LNCAP (cell line): ENCODE measurements at regions not wholly inside any gene's neighbourhood (a gene's known extent, or its start where the extent isn't known, plus 50 kb on each side); places are given as distances from the start of the nearest gene placed in this dataset.

Source experiments
- CTCF ChIP-seq: fragments of 450-650 bp; IDR thresholded peaks from 2 replicates; pipeline ENCODE4 v1.5.1; 2017; ENCODE audit warnings: mild to moderate bottlenecking

GRCh38 chr1:221408117-221408803, 333.6 kb downstream of the DUSP10 start:
- TF ChIP-seq CTCF, result no peak

GRCh38 chr1:221411283-221411682, 330.6 kb downstream of the DUSP10 start:
- no peak for TF ChIP-seq CTCF

GRCh38 chr1:221414772-221415539, 326.9 kb downstream of the DUSP10 start:
- TF ChIP-seq CTCF, result no peak

- no peak for TF ChIP-seq CTCF
Observed at GRCh38 chr1:221415651-221416050, 326.2 kb downstream of the DUSP10 start.

GRCh38 chr1:221416142-221416541, 325.7 kb downstream of the DUSP10 start:
- TF ChIP-seq CTCF, result no peak

- TF ChIP-seq CTCF, result no peak
Observed at GRCh38 chr1:221416723-221417122, 325.2 kb downstream of the DUSP10 start.

- TF ChIP-seq CTCF, result no peak
Observed at GRCh38 chr1:221418346-221418745, 323.5 kb downstream of the DUSP10 start.
